Natural killer cell treated with Interleukin-12 subunit alpha and Interleukin-12 subunit beta and Interleukin-15 and Interleukin-18, amount 100 ng/mL, for 72 hours (primary cell): ENCODE measurements at regions not wholly inside any gene's neighbourhood (a gene's known extent, or its start where the extent isn't known, plus 50 kb on each side); places are given as distances from the start of the nearest gene placed in this dataset.
"Not testable (repeated sequence)": the region's sequence is repeated elsewhere in the genome, so short reads cannot be mapped to it uniquely, and the experiment has no call there.

Source experiments
- ATAC-seq, 2 donors: fragments of 150-1000 bp; cut with Tn5 transposase in 1 of 2; sonication (Bioruptor Pico), chemical (Tn5 transposase) in 1 of 2; 2 replicates each; pipeline ENCODE4 v1.10.0; 2021
- DNase-seq: peaks from one replicate; pipeline ENCODE4 v3.0.0; 2022; ENCODE audit warnings: low spot score
- H3K27ac Mint-ChIP-seq, 2 donors: 1 replicate in 1 of 2; 2 replicates in 1 of 2; pipeline ENCODE4 v1.8.0; 2022; ENCODE audit warnings: mixed read lengths in 2 of 2, mild to moderate bottlenecking in 1 of 2, moderate library complexity in 1 of 2
- H3K27me3 Mint-ChIP-seq, 2 donors: 1 replicate in 1 of 2; 2 replicates in 1 of 2; pipeline ENCODE4 v1.8.0; 2022; ENCODE audit warnings: mixed read lengths in 2 of 2
- H3K36me3 Mint-ChIP-seq: one replicate; pipeline ENCODE4 v1.8.0; 2022; ENCODE audit warnings: mixed read lengths
- H3K4me1 Mint-ChIP-seq, 2 donors: 1 replicate in 1 of 2; 2 replicates in 1 of 2; pipeline ENCODE4 v1.8.0; 2022; ENCODE audit warnings: low read depth in 2 of 2, mixed read lengths in 2 of 2, mild to moderate bottlenecking in 1 of 2
- H3K4me3 Mint-ChIP-seq: one replicate; pipeline ENCODE4 v1.8.0; 2022; ENCODE audit warnings: mixed read lengths
- H3K9me3 Mint-ChIP-seq: 2 replicates; pipeline ENCODE4 v1.8.0; 2022; ENCODE audit warnings: mixed read lengths

- Mint-ChIP-seq H3K27me3 (peaks cover 26 to 28% of the 10 kb centered on the region in 2 donors), H3K4me1 (no peaks in the 10 kb centered on the region)
- DNase-seq = no peak
Measured at GRCh38 chr1:30596891-30597290, 126.5 kb downstream of the MATN1 start.

GRCh38 chr1:30596470-30596869 lies 126.9 kb downstream of the MATN1 start:
- H3K36me3 Mint-ChIP-seq = no peaks in the 10 kb centered on the region
- H3K27ac Mint-ChIP-seq = no peak overlapping the region
- no peak for DNase-seq
- H3K9me3 Mint-ChIP-seq = no peaks in the 10 kb centered on the region
- H3K27me3 Mint-ChIP-seq = peaks cover 30 to 31% of the 10 kb centered on the region in 2 donors
- no peak for ATAC-seq
- no peak overlapping the region for H3K4me3 Mint-ChIP-seq
- H3K4me1 Mint-ChIP-seq = no peaks in the 10 kb centered on the region

More at GRCh38 chr1:30596891-30597290, 126.5 kb downstream of the MATN1 start:
- H3K9me3 Mint-ChIP-seq = no peaks in the 10 kb centered on the region
- H3K36me3 Mint-ChIP-seq = no peaks in the 10 kb centered on the region
- no peak overlapping the region for H3K27ac Mint-ChIP-seq
- H3K4me3 Mint-ChIP-seq = no peak overlapping the region
- no peak for ATAC-seq

GRCh38 chr1:30589083-30589482 lies 134.3 kb downstream of the MATN1 start:
- Mint-ChIP-seq H3K4me1 (no peaks in the 10 kb centered on the region), H3K27ac (no peak overlapping the region), H3K27me3 (peaks cover 39 to 66% of the 10 kb centered on the region in 2 donors), H3K9me3 (peaks cover 2% of the 10 kb centered on the region), H3K4me3 (no peak overlapping the region), H3K36me3 (peaks cover 4% of the 10 kb centered on the region)
- no peak for DNase-seq
- ATAC-seq = no peak

GRCh38 chr1:30588311-30589073 lies 134.9 kb downstream of the MATN1 start:
- peaks cover 7% of the 10 kb centered on the region for H3K36me3 Mint-ChIP-seq
- peaks cover 4% of the 10 kb centered on the region for H3K9me3 Mint-ChIP-seq
- DNase-seq (no peak), ATAC-seq (no peak)
- no peak overlapping the region for H3K27ac Mint-ChIP-seq
- peaks cover 36 to 64% of the 10 kb centered on the region in 2 donors for H3K27me3 Mint-ChIP-seq
- H3K4me3 Mint-ChIP-seq = no peak overlapping the region
- H3K4me1 Mint-ChIP-seq = no peaks in the 10 kb centered on the region

GRCh38 chr1:30586671-30587070 lies 136.7 kb downstream of the MATN1 start:
- H3K9me3 Mint-ChIP-seq = peaks cover 10% of the 10 kb centered on the region
- peaks cover 18% of the 10 kb centered on the region for H3K36me3 Mint-ChIP-seq
- ATAC-seq (peak in 1 of 2 donors; percentile 15), DNase-seq (no peak)
- no peaks in the 10 kb centered on the region for H3K4me1 Mint-ChIP-seq
- H3K4me3 Mint-ChIP-seq = no peak overlapping the region
- no peak overlapping the region for H3K27ac Mint-ChIP-seq
- H3K27me3 Mint-ChIP-seq = peaks cover 37 to 66% of the 10 kb centered on the region in 2 donors

- Mint-ChIP-seq H3K4me3 (no peak overlapping the region), H3K27me3 (peaks cover 17 to 38% of the 10 kb centered on the region in 2 donors), H3K4me1 (no peaks in the 10 kb centered on the region), H3K27ac (no peak overlapping the region), H3K36me3 (peaks cover 18% of the 10 kb centered on the region), H3K9me3 (peaks cover 10% of the 10 kb centered on the region)
- DNase-seq = no peak
- no peak for ATAC-seq
Measured at GRCh38 chr1:30579580-30579979, 143.8 kb downstream of the MATN1 start.

- peaks cover 9 to 11% of the 10 kb centered on the region in 2 donors for H3K27me3 Mint-ChIP-seq
- ATAC-seq (no peak), DNase-seq (no peak)
- H3K4me1 Mint-ChIP-seq = no peaks in the 10 kb centered on the region
- H3K4me3 Mint-ChIP-seq = no peak overlapping the region
- no peak overlapping the region for H3K27ac Mint-ChIP-seq
- no peaks in the 10 kb centered on the region for H3K36me3 Mint-ChIP-seq
- H3K9me3 Mint-ChIP-seq = no peaks in the 10 kb centered on the region
Measured at GRCh38 chr1:30575066-30575465, 148.3 kb downstream of the MATN1 start.

- H3K27me3 Mint-ChIP-seq = peaks cover 13 to 22% of the 10 kb centered on the region in 2 donors
- H3K27ac Mint-ChIP-seq = no peak overlapping the region
- H3K36me3 Mint-ChIP-seq = no peaks in the 10 kb centered on the region
- DNase-seq (no peak), ATAC-seq (no peak)
- no peaks in the 10 kb centered on the region for H3K4me1 Mint-ChIP-seq
- H3K4me3 Mint-ChIP-seq = no peak overlapping the region
- H3K9me3 Mint-ChIP-seq = no peaks in the 10 kb centered on the region
Measured at GRCh38 chr1:30572192-30572591, 151.2 kb downstream of the MATN1 start.

GRCh38 chr1:30571380-30571779 lies 152.0 kb downstream of the MATN1 start:
- DNase-seq (no peak), ATAC-seq (peak in 1 of 2 donors; percentile 9)
- H3K9me3 Mint-ChIP-seq = no peaks in the 10 kb centered on the region
- no peak overlapping the region for H3K27ac Mint-ChIP-seq
- no peak overlapping the region for H3K4me3 Mint-ChIP-seq
- no peaks in the 10 kb centered on the region for H3K4me1 Mint-ChIP-seq
- peaks cover 13 to 22% of the 10 kb centered on the region in 2 donors for H3K27me3 Mint-ChIP-seq
- H3K36me3 Mint-ChIP-seq = no peaks in the 10 kb centered on the region

GRCh38 chr1:30569384-30569783 lies 154.0 kb downstream of the MATN1 start:
- ATAC-seq = no peak
- H3K27ac Mint-ChIP-seq = no peak overlapping the region
- H3K36me3 Mint-ChIP-seq = no peaks in the 10 kb centered on the region
- no peak for DNase-seq
- H3K4me1 Mint-ChIP-seq = no peaks in the 10 kb centered on the region
- H3K4me3 Mint-ChIP-seq = no peak overlapping the region
- peaks cover 11 to 17% of the 10 kb centered on the region in 2 donors for H3K27me3 Mint-ChIP-seq
- H3K9me3 Mint-ChIP-seq = no peaks in the 10 kb centered on the region

- ATAC-seq (no peak), DNase-seq (no peak)
- Mint-ChIP-seq H3K27me3 (peaks cover 14 to 27% of the 10 kb centered on the region in 2 donors), H3K9me3 (peaks cover 12% of the 10 kb centered on the region), H3K4me1 (no peaks in the 10 kb centered on the region), H3K27ac (no peak overlapping the region), H3K4me3 (no peak overlapping the region), H3K36me3 (peaks cover 18% of the 10 kb centered on the region)
Measured at GRCh38 chr1:30562559-30562958, 160.8 kb downstream of the MATN1 start.

- no peaks in the 10 kb centered on the region for H3K9me3 Mint-ChIP-seq
- DNase-seq (no peak), ATAC-seq (peak in 1 of 2 donors; percentile 36)
- no peaks in the 10 kb centered on the region for H3K36me3 Mint-ChIP-seq
- no peak overlapping the region for H3K4me3 Mint-ChIP-seq
- H3K27me3 Mint-ChIP-seq = peaks cover 19 to 43% of the 10 kb centered on the region in 2 donors
- no peak overlapping the region for H3K27ac Mint-ChIP-seq
- H3K4me1 Mint-ChIP-seq = no peaks in the 10 kb centered on the region
Measured at GRCh38 chr1:30551603-30552002, 171.8 kb downstream of the MATN1 start.

- H3K36me3 Mint-ChIP-seq = no peaks in the 10 kb centered on the region
- peaks cover 17 to 47% of the 10 kb centered on the region in 2 donors for H3K27me3 Mint-ChIP-seq
- no peaks in the 10 kb centered on the region for H3K4me1 Mint-ChIP-seq
- H3K27ac Mint-ChIP-seq = no peak overlapping the region
- no peaks in the 10 kb centered on the region for H3K9me3 Mint-ChIP-seq
- ATAC-seq = no peak
- no peak overlapping the region for H3K4me3 Mint-ChIP-seq
- DNase-seq = no peak
Measured at GRCh38 chr1:30550365-30551220, 172.8 kb downstream of the MATN1 start.

- peaks cover 21 to 51% of the 10 kb centered on the region in 2 donors for H3K27me3 Mint-ChIP-seq
- not testable (repeated sequence) for H3K4me3 Mint-ChIP-seq, ATAC-seq, H3K36me3 Mint-ChIP-seq, DNase-seq, H3K9me3 Mint-ChIP-seq, H3K4me1 Mint-ChIP-seq, H3K27ac Mint-ChIP-seq
Measured at GRCh38 chr1:30549872-30550271, 173.5 kb downstream of the MATN1 start.
